Natural killer cell (primary cell): ENCODE measurements at regions not wholly inside any gene's neighbourhood (a gene's known extent, or its start where the extent isn't known, plus 50 kb on each side); places are given as distances from the start of the nearest gene placed in this dataset.
"Not testable (repeated sequence)": the region's sequence is repeated elsewhere in the genome, so short reads cannot be mapped to it uniquely, and the experiment has no call there.

Experiments
- ATAC-seq, 3 donors: fragments of 150-1000 bp in 2 of 3; fragments of 200-7000 bp in 1 of 3; cut with Tn5 transposase; 1 replicate in 1 of 3; 2 replicates in 2 of 3; pipeline ENCODE4 v1.10.0; 2021; ENCODE audit warnings: mild to moderate bottlenecking in 2 of 3, moderate library complexity in 2 of 3
- DNase-seq, 2 donors: peaks; one replicate each; pipeline versions ENCODE4 v3.0.0 to v3.0.0-alpha.2; 2013 to 2021; ENCODE audit warnings: mixed read lengths in 1 of 2
- H3K27ac ChIP-seq: one replicate; pipeline ENCODE4 v1.5.1; 2013; ENCODE audit warnings: mild to moderate bottlenecking, low read length
- H3K27me3 ChIP-seq: one replicate; pipeline ENCODE4 v1.6.1; 2013; ENCODE audit warnings: low read length; ENCODE audit not compliant: control insufficient read depth, insufficient read depth
- H3K36me3 ChIP-seq: one replicate; pipeline ENCODE4 v1.6.1; 2013; ENCODE audit warnings: low read length; ENCODE audit not compliant: control insufficient read depth, insufficient read depth
- H3K4me1 ChIP-seq: one replicate; pipeline ENCODE4 v1.6.1; 2013; ENCODE audit warnings: low read length; ENCODE audit not compliant: control insufficient read depth, insufficient read depth
- H3K4me3 ChIP-seq: one replicate; pipeline ENCODE4 v1.5.1; 2013; ENCODE audit warnings: low read length
- H3K9me3 ChIP-seq: one replicate; pipeline ENCODE4 v1.6.1; 2013; ENCODE audit warnings: low read length; ENCODE audit not compliant: control insufficient read depth, insufficient read depth
- H3K27ac Mint-ChIP-seq, 2 donors: one replicate each; pipeline ENCODE4 v1.8.0; 2022; ENCODE audit warnings: mild to moderate bottlenecking in 2 of 2, mixed read lengths in 2 of 2, moderate library complexity in 1 of 2
- H3K27me3 Mint-ChIP-seq, 2 donors: one replicate each; pipeline ENCODE4 v1.8.0; 2022; ENCODE audit warnings: low read depth in 2 of 2, mixed read lengths in 2 of 2
- H3K36me3 Mint-ChIP-seq: one replicate; pipeline ENCODE4 v1.8.0; 2022; ENCODE audit warnings: mixed read lengths
- H3K4me1 Mint-ChIP-seq, 2 donors: one replicate each; pipeline ENCODE4 v1.8.0; 2022; ENCODE audit warnings: mixed read lengths in 2 of 2
- H3K4me3 Mint-ChIP-seq: one replicate; pipeline ENCODE4 v1.8.0; 2022; ENCODE audit warnings: mild to moderate bottlenecking, moderate library complexity, mixed read lengths
- H3K9me3 Mint-ChIP-seq, 2 donors: one replicate each; pipeline ENCODE4 v1.8.0; 2022; ENCODE audit warnings: mixed read lengths in 2 of 2
- WGBS: methylation state at CpG from one replicate; pipeline ENCODE4 v1.1.7; 2013; ENCODE audit warnings: missing lambda C conversion rate; ENCODE audit not compliant: insufficient coverage; 5-methylcytosine and 5-hydroxymethylcytosine counted together
- intact Hi-C: fragments of 100-400 bp; cut with micrococcal nuclease; formaldehyde crosslinking; loops from one replicate; pipeline ENCODE4 v1.14.2; 2022
- TF ChIP-seq, protein P1 (sequence below): fragments of 200-600 bp; IDR thresholded peaks from one replicate; pipeline ENCODE4 v1.8.0; 2022; ENCODE audit warnings: antibody characterized with exemption

DNA sequence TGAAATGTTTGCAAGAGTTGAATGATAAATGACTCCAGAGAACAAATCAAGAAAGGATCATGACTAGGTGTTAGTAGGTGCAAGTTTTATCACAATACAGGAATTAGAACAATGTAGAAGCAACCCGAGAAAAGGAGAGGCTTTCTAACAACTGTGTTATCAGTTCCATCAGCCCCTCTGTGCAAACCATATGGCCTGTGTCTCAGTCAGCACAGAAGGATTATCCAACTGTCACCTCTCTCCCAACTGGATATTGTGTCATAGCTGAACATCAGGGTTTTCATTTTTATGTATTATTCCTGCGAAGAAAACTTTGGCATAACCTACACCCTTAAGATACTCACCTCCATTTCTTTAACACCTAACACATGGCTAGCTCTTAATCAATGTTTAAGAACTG, 321.6 kb upstream of the RND3 start:
- no peaks in the 10 kb centered on the region for H3K9me3 ChIP-seq
- peaks cover 0 to 7% of the 10 kb centered on the region in 2 donors for H3K9me3 Mint-ChIP-seq
- intact Hi-C loops = no loop called here
- no peak overlapping the region for H3K4me3 ChIP-seq
- WGBS = 86% methylated on average over 2 of the region's 2 CpGs
- DNase-seq (no peak), ATAC-seq (no peak)
- no peaks in the 10 kb centered on the region for H3K4me1 ChIP-seq
- TF ChIP-seq, protein P1, sequence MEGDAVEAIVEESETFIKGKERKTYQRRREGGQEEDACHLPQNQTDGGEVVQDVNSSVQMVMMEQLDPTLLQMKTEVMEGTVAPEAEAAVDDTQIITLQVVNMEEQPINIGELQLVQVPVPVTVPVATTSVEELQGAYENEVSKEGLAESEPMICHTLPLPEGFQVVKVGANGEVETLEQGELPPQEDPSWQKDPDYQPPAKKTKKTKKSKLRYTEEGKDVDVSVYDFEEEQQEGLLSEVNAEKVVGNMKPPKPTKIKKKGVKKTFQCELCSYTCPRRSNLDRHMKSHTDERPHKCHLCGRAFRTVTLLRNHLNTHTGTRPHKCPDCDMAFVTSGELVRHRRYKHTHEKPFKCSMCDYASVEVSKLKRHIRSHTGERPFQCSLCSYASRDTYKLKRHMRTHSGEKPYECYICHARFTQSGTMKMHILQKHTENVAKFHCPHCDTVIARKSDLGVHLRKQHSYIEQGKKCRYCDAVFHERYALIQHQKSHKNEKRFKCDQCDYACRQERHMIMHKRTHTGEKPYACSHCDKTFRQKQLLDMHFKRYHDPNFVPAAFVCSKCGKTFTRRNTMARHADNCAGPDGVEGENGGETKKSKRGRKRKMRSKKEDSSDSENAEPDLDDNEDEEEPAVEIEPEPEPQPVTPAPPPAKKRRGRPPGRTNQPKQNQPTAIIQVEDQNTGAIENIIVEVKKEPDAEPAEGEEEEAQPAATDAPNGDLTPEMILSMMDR = no peak
- no peaks in the 10 kb centered on the region for H3K4me1 Mint-ChIP-seq
- H3K27ac Mint-ChIP-seq = no peak overlapping the region
- H3K27ac ChIP-seq = no peak overlapping the region
- H3K27me3 Mint-ChIP-seq = no peaks in the 10 kb centered on the region
- no peaks in the 10 kb centered on the region for H3K36me3 ChIP-seq
- no peaks in the 10 kb centered on the region for H3K27me3 ChIP-seq
- H3K4me3 Mint-ChIP-seq = no peak overlapping the region
- H3K36me3 Mint-ChIP-seq = no peaks in the 10 kb centered on the region

DNA sequence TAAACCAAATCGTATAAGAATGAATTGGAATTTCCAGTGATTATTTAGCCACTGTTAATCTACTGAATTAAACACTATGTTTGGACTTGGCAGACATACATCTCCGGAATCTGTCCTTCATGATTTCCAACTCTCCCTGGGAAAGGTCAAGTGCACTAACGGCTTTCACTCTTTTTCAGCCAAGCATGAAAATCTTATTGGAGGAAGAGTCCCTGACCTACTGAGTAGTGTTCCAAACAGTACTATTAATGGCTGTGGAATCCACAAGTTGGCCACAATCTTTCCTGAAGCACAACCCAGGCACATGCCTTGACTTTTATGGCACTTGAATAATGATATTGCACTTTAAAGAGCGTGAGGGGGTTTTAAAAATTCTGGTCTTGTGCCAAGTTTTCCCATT, 318.9 kb upstream of the RND3 start:
- Histone ChIP-seq H3K36me3 (no peaks in the 10 kb centered on the region), H3K27ac (no peak overlapping the region), H3K27me3 (no peaks in the 10 kb centered on the region), H3K4me3 (no peak overlapping the region), H3K4me1 (no peaks in the 10 kb centered on the region), H3K9me3 (no peaks in the 10 kb centered on the region)
- Mint-ChIP-seq H3K4me1 (no peaks in the 10 kb centered on the region), H3K27ac (no peak overlapping the region), H3K27me3 (no peaks in the 10 kb centered on the region), H3K36me3 (no peaks in the 10 kb centered on the region), H3K9me3 (peaks cover 5 to 9% of the 10 kb centered on the region in 2 donors), H3K4me3 (no peak overlapping the region)
- no peak for DNase-seq
- intact Hi-C loops = no loop called here
- 50% methylated on average over 4 of the region's 4 CpGs for WGBS
- no peak for ATAC-seq
- TF ChIP-seq, protein P1 = no peak

DNA sequence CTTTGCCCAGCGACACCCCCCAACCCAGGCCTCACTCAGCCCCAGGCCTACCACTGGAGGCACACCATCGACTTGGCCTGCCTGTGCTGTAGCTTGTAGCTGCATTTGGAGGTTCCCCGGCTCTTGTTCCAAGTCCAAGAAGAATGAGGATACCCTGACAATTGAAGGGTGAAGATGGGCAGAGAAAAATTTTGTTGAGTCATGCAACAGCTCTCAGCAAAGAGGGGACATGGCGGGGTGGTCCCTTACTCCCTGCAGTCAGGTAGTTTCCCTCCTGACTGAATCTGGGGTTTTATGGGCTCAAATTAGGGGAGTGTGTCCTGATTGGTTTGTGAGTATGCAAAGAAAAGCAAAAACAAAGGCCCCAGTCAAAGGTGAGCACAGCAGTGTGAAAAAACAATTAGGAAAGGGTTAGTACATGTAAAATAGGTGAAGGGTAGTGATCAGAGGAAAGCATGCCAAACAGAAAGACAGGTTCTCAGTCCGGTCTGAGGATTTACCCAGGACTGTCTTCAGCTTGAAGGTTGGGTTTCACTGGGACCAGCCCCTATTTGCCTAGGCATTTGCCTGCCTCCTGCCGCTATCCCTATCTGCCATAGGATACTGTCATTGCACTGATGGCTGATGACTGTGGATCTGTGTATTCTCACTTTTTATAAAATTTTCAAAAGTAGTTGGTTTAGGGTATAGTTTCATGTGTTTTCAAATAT, 316.4 kb upstream of the RND3 start:
- ATAC-seq (no peak), DNase-seq (no peak)
- TF ChIP-seq, protein P1 = no peak
- Mint-ChIP-seq H3K27me3 (no peaks in the 10 kb centered on the region), H3K4me1 (no peaks in the 10 kb centered on the region), H3K9me3 (peaks cover 5 to 14% of the 10 kb centered on the region in 2 donors), H3K4me3 (no peak overlapping the region), H3K36me3 (no peaks in the 10 kb centered on the region), H3K27ac (no peak overlapping the region)
- WGBS = 79% methylated on average over 6 of the region's 6 CpGs
- intact Hi-C loops = no loop called here
- Histone ChIP-seq H3K9me3 (no peaks in the 10 kb centered on the region), H3K4me3 (no peak overlapping the region), H3K4me1 (no peaks in the 10 kb centered on the region), H3K36me3 (no peaks in the 10 kb centered on the region), H3K27me3 (no peaks in the 10 kb centered on the region), H3K27ac (no peak overlapping the region)

DNA sequence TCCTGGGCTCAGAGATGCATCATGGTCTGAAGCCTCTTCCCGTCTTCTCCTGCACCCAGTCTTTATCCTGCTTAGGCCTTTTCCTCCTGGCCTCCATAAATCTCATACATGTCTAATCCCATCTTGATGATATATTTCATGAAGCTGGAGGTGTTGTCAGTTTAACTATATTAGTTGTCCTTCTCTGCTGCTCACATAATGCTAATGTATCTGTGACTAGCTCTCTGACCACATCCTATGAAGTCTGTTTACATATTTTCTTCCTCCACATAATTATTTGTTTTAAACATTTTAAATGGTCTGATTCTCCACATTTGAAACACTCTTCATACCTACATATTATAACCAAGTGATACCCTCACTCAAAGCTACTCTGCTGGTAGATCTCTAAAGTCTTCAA, 315.2 kb upstream of the RND3 start:
- H3K9me3 Mint-ChIP-seq = peaks cover 5 to 14% of the 10 kb centered on the region in 2 donors
- no peaks in the 10 kb centered on the region for H3K4me1 Mint-ChIP-seq
- DNase-seq (no peak), ATAC-seq (no peak)
- 87% methylated on average over 1 of the region's 1 CpG for WGBS
- no peak overlapping the region for H3K27ac ChIP-seq
- H3K9me3 ChIP-seq = no peaks in the 10 kb centered on the region
- H3K4me1 ChIP-seq = no peaks in the 10 kb centered on the region
- no peaks in the 10 kb centered on the region for H3K36me3 ChIP-seq
- H3K4me3 ChIP-seq = no peak overlapping the region
- H3K27me3 Mint-ChIP-seq = no peaks in the 10 kb centered on the region
- H3K27me3 ChIP-seq = no peaks in the 10 kb centered on the region
- TF ChIP-seq, protein P1 = no peak
- H3K4me3 Mint-ChIP-seq = no peak overlapping the region
- intact Hi-C loops = no loop called here
- no peak overlapping the region for H3K27ac Mint-ChIP-seq
- no peaks in the 10 kb centered on the region for H3K36me3 Mint-ChIP-seq

DNA sequence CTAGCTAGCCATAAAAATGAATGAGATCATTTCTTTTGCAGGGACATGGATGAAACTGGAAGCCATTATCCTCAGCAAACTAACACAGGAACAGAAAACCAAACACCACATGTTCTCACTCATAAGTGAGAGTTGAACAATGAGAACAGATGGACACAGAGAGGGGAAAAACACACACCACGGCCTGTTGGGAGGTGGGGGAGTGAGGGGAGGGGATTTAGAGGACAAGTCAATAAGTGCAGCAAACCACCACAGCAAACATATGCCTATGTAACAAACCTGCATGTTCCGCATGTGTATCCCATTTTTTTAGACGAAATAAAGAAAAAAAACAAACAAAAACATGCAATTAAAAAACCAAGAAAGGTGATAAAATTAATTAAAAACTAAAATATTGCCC, 308.8 kb upstream of the RND3 start:
- H3K4me3 ChIP-seq, H3K4me1 ChIP-seq, H3K27me3 Mint-ChIP-seq, ATAC-seq, H3K27ac Mint-ChIP-seq, intact Hi-C loops, H3K4me3 Mint-ChIP-seq, H3K27ac ChIP-seq, DNase-seq, H3K27me3 ChIP-seq, H3K36me3 ChIP-seq, H3K4me1 Mint-ChIP-seq: not testable (repeated sequence)
- Mint-ChIP-seq H3K36me3 (peaks cover 12% of the 10 kb centered on the region), H3K9me3 (peaks cover 7 to 11% of the 10 kb centered on the region in 2 donors)
- 92% methylated on average over 2 of the region's 3 CpGs for WGBS
- H3K9me3 ChIP-seq = peaks cover 10% of the 10 kb centered on the region
